T-helper 2 cell treated with Interferon-gamma antibody and Interleukin-4, amounts not matched to agents 5 μg/mL and 100 μg/mL, for 36 hours (primary cell): ENCODE measurements at regions not wholly inside any gene's neighbourhood (a gene's known extent, or its start where the extent isn't known, plus 50 kb on each side); places are given as distances from the start of the nearest gene placed in this dataset.
"Not testable (repeated sequence)": the region's sequence is repeated elsewhere in the genome, so short reads cannot be mapped to it uniquely, and the experiment has no call there.

Experiments used
- DNase-seq: peaks from one replicate; pipeline ENCODE4 v3.0.0; 2021; ENCODE audit warnings: low spot score
- H3K27ac Mint-ChIP-seq: one replicate; pipeline ENCODE4 v1.8.0; 2021; ENCODE audit warnings: mild to moderate bottlenecking, mixed read lengths
- H3K27me3 Mint-ChIP-seq: one replicate; pipeline ENCODE4 v1.8.0; 2021; ENCODE audit warnings: low read depth, mixed read lengths
- H3K36me3 Mint-ChIP-seq: one replicate; pipeline ENCODE4 v1.8.0; 2021; ENCODE audit warnings: low read depth, mixed read lengths
- H3K4me1 Mint-ChIP-seq: one replicate; pipeline ENCODE4 v1.8.0; 2021; ENCODE audit warnings: low read depth, mixed read lengths
- H3K4me3 Mint-ChIP-seq: one replicate; pipeline ENCODE4 v1.8.0; 2022; ENCODE audit warnings: mild to moderate bottlenecking, moderate library complexity, mixed read lengths
- H3K9me3 Mint-ChIP-seq: one replicate; pipeline ENCODE4 v1.8.0; 2021; ENCODE audit warnings: mixed read lengths

DNA sequence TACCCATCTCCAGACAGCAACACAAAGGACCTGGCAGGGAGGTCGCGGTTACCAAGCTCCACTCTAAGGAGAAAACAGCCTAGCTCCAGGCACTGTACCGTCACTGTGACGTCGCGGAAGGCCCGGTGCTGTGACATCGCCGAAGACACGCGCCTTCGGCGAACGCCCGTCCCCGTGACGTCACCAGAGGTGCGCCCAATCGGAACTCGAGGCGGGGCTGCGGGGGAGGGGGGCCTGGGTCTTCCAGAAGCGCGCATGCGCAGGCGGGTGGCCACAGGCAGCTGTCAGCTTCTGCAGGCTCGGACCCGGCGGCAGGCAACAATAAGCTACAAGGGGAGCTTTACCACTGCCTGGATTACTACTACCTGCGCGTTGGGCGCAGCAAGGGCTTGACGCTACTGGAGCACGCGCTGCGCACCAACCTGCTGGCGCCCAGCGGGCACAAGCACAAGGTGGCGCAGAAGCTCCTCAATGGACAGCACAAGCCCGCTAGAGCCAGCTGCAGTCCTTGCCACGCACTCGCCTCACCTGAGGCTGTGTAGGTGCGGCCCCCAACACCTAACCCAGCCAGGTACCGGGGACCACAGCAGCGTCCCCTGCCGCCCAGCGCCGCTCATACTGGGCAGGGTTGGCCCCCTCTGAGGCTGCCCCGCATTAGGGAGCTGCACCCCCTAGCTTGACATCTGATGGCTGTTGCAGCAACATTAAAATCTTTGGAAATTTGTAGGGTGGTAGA, 208.4 kb downstream of the TPST1 start:
- H3K4me1 Mint-ChIP-seq, result peaks cover 8% of the 10 kb centered on the region
- peak overlapping the region; percentile 79 for H3K27ac Mint-ChIP-seq

GRCh38 chr7:66415659-66416265, 210.6 kb downstream of the TPST1 start:
- Mint-ChIP-seq H3K9me3 (no peaks in the 10 kb centered on the region), H3K27ac (no peak overlapping the region), H3K4me1 (peaks cover 8% of the 10 kb centered on the region), H3K36me3 (no peaks in the 10 kb centered on the region), H3K4me3 (no peak overlapping the region), H3K27me3 (no peaks in the 10 kb centered on the region)
- no peak for DNase-seq

More for the DNA sequence above, 208.4 kb downstream of the TPST1 start:
- Mint-ChIP-seq H3K4me3 (peak overlapping the region; percentile 77), H3K36me3 (no peaks in the 10 kb centered on the region), H3K27me3 (no peaks in the 10 kb centered on the region), H3K9me3 (no peaks in the 10 kb centered on the region)
- DNase-seq, result peak; percentile 80

- Mint-ChIP-seq H3K4me1 (peaks cover 6% of the 10 kb centered on the region), H3K27ac (no peak overlapping the region), H3K9me3 (no peaks in the 10 kb centered on the region), H3K27me3 (no peaks in the 10 kb centered on the region), H3K36me3 (no peaks in the 10 kb centered on the region), H3K4me3 (no peak overlapping the region)
- DNase-seq, result no peak
Measured at GRCh38 chr7:66418537-66418936, 210.1 kb upstream of the KCTD7 start.

DNA sequence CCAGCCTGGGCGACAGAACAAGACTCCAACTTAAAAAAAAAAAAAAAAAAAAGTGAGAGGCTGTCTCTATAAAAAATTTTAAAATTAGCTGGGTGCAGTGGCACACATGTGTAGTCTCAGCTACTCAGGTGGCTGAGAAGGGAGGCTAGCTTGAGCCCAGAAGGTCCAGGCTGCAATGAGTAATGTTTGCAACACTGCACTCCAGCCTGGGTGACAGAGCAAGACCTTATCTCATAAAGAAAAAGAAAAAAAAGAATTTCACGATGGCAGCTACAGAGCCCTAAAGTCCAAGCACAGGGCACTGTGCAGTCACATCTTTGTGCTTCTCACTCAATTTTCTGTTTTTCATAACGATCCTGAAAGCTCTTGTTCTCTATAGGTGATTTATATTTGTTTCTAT, 209.5 kb upstream of the KCTD7 start:
- DNase-seq, result no peak
- Mint-ChIP-seq H3K9me3 (no peaks in the 10 kb centered on the region), H3K27me3 (no peaks in the 10 kb centered on the region), H3K27ac (no peak overlapping the region), H3K4me1 (peaks cover 2% of the 10 kb centered on the region), H3K36me3 (no peaks in the 10 kb centered on the region), H3K4me3 (no peak overlapping the region)

- no peaks in the 10 kb centered on the region for H3K27me3 Mint-ChIP-seq
- H3K4me3 Mint-ChIP-seq, result no peak overlapping the region
- no peak for DNase-seq
- H3K9me3 Mint-ChIP-seq, result no peaks in the 10 kb centered on the region
- no peaks in the 10 kb centered on the region for H3K4me1 Mint-ChIP-seq
- no peak overlapping the region for H3K27ac Mint-ChIP-seq
- H3K36me3 Mint-ChIP-seq, result no peaks in the 10 kb centered on the region
Measured at GRCh38 chr7:66421830-66422475, 206.7 kb upstream of the KCTD7 start.

DNA sequence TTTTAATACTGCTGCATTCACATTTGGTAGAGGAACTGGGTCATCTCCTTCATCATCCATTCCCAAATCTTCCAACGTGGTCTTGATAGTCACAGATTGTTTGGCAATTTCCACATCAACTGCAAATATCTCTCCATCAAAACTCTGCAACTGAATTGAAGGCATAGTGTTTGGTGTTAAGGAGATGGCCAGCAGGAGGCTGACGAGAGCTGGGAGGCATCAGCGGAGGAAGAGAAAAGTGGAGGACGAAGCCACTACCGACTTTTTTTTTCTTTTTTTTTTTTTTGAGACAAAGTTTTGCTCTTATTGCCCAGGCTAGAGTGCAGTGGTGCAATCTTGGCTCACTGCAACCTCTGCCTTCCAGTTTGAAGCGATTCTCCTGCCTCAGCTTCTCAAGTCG, 205.0 kb upstream of the KCTD7 start:
- H3K27ac Mint-ChIP-seq, result no peak overlapping the region

DNA sequence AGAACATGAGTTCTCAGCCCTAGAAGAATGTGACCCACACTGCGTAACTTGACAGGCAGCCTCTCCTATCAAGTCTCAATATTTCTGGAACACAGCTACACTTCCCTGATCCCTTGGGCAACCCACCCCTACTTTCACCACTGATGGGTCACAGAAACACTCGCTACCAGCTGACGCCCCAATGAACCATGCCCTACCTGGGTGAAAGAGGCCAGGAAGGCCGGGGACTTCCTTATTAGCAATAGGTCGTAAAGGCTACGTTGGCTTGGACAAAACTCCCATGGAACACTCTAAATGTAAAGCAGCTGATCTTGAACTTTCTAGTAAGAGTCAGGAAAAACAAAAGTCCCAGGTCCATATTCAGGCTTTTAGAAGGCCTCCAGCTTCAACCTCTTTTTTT, 202.3 kb upstream of the KCTD7 start:
- DNase-seq, result no peak
- H3K4me3 Mint-ChIP-seq, result no peak overlapping the region
- H3K36me3 Mint-ChIP-seq, result no peaks in the 10 kb centered on the region
- no peaks in the 10 kb centered on the region for H3K9me3 Mint-ChIP-seq
- H3K27ac Mint-ChIP-seq, result no peak overlapping the region
- H3K27me3 Mint-ChIP-seq, result no peaks in the 10 kb centered on the region
- H3K4me1 Mint-ChIP-seq, result no peaks in the 10 kb centered on the region

More for the DNA sequence above, 205.0 kb upstream of the KCTD7 start:
- Mint-ChIP-seq H3K4me1 (no peaks in the 10 kb centered on the region), H3K27me3 (no peaks in the 10 kb centered on the region), H3K4me3 (no peak overlapping the region), H3K9me3 (no peaks in the 10 kb centered on the region), H3K36me3 (no peaks in the 10 kb centered on the region)
- no peak for DNase-seq

GRCh38 chr7:66426996-66427395, 201.7 kb upstream of the KCTD7 start:
- H3K36me3 Mint-ChIP-seq, result no peaks in the 10 kb centered on the region
- no peak for DNase-seq
- no peaks in the 10 kb centered on the region for H3K9me3 Mint-ChIP-seq
- H3K4me3 Mint-ChIP-seq, result no peak overlapping the region
- H3K4me1 Mint-ChIP-seq, result no peaks in the 10 kb centered on the region
- no peak overlapping the region for H3K27ac Mint-ChIP-seq
- no peaks in the 10 kb centered on the region for H3K27me3 Mint-ChIP-seq

GRCh38 chr7:66427956-66428355, 200.7 kb upstream of the KCTD7 start:
- no peaks in the 10 kb centered on the region for H3K36me3 Mint-ChIP-seq
- H3K4me3 Mint-ChIP-seq, result no peak overlapping the region
- DNase-seq, result no peak
- no peak overlapping the region for H3K27ac Mint-ChIP-seq
- H3K9me3 Mint-ChIP-seq, result no peaks in the 10 kb centered on the region
- H3K27me3 Mint-ChIP-seq, result no peaks in the 10 kb centered on the region
- H3K4me1 Mint-ChIP-seq, result no peaks in the 10 kb centered on the region

- no peak overlapping the region for H3K4me3 Mint-ChIP-seq
- no peaks in the 10 kb centered on the region for H3K27me3 Mint-ChIP-seq
- no peaks in the 10 kb centered on the region for H3K4me1 Mint-ChIP-seq
- H3K36me3 Mint-ChIP-seq, result no peaks in the 10 kb centered on the region
- no peaks in the 10 kb centered on the region for H3K9me3 Mint-ChIP-seq
- H3K27ac Mint-ChIP-seq, result no peak overlapping the region
- no peak for DNase-seq
Measured at GRCh38 chr7:66429498-66430163, 199.1 kb upstream of the KCTD7 start.

GRCh38 chr7:66430164-66430545, 198.5 kb upstream of the KCTD7 start:
- Mint-ChIP-seq H3K4me1 (no peaks in the 10 kb centered on the region), H3K9me3 (no peaks in the 10 kb centered on the region), H3K4me3 (no peak overlapping the region), H3K27me3 (no peaks in the 10 kb centered on the region), H3K36me3 (no peaks in the 10 kb centered on the region), H3K27ac (no peak overlapping the region)
- DNase-seq, result no peak

GRCh38 chr7:66438703-66439405, 189.8 kb upstream of the KCTD7 start:
- not testable (repeated sequence) for H3K27ac Mint-ChIP-seq, H3K9me3 Mint-ChIP-seq, H3K4me1 Mint-ChIP-seq, H3K27me3 Mint-ChIP-seq, H3K4me3 Mint-ChIP-seq, H3K36me3 Mint-ChIP-seq, DNase-seq

GRCh38 chr7:66442385-66442784, 186.3 kb upstream of the KCTD7 start:
- H3K9me3 Mint-ChIP-seq, result no peaks in the 10 kb centered on the region
- no peaks in the 10 kb centered on the region for H3K4me1 Mint-ChIP-seq
- no peaks in the 10 kb centered on the region for H3K36me3 Mint-ChIP-seq
- H3K27ac Mint-ChIP-seq, result no peak overlapping the region
- no peak overlapping the region for H3K4me3 Mint-ChIP-seq
- DNase-seq, result no peak
- no peaks in the 10 kb centered on the region for H3K27me3 Mint-ChIP-seq

- Mint-ChIP-seq H3K4me1 (no peaks in the 10 kb centered on the region), H3K36me3 (no peaks in the 10 kb centered on the region), H3K9me3 (no peaks in the 10 kb centered on the region), H3K27me3 (no peaks in the 10 kb centered on the region), H3K27ac (no peak overlapping the region), H3K4me3 (no peak overlapping the region)
- no peak for DNase-seq
Measured at GRCh38 chr7:66443946-66444345, 184.7 kb upstream of the KCTD7 start.
